Germinal center (tissue), 1 donor: ENCODE measurements at regions not wholly inside any gene's neighbourhood (a gene's known extent, or its start where the extent isn't known, plus 50 kb on each side); places are given as distances from the start of the nearest gene placed in this dataset.
A peak's percentile ranks its signal among the peaks of the same experiment; 100 is the strongest.

Source experiments
- DNase-seq: peaks from one replicate; pipeline ENCODE4 v3.0.0; 2012; ENCODE audit warnings: mixed read lengths, low spot score

DNA sequence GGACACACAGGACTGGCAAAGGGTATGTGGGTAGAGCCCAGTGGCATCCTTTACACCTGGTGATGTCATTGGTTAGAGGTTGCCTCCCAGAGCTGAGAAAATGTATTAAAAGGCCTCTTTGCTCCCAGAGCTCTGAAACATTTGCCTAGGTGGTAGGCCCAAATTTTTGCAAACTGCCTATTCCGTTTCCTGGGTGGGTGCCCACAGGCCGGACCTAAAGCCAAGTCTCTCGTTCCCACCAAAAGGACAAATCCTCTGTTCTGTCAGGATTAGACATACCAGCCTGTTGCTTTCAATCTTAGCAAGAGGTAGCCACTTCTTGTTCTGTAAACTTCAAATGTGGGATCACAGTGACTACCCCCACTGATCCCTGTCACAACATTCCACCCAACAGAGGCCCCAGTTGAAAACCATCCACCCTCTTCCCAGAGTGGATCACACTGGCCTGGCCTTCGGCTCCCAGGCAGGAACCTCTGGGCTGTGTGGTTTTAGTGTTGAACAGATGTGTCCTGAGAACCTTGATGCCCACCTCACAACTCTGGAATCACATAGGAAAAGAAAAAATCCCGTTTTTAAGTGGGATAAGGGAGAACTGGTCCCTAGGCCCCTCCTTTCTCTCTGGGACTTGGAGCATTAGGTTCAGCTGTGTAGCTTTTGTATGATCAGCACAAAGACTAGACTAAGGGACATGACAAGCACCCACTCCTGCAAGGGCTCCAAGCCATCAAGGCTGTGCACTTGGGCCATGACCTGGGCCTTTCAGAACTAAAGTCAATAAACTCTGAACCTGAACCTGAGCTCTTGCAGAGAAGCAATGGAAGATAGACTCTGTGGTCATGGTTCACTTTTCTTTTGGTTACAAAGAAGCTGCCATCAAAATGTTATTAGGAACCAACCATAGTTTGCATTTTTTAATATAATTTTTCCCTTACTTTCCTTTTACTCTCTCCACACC is 211.3 kb downstream of the CYP26B1 start:
- DNase-seq, result no peak

- no peak for DNase-seq
Measured at GRCh38 chr2:71935262-71935848, 212.3 kb downstream of the CYP26B1 start.

- DNase-seq, result no peak
Measured at GRCh38 chr2:71934595-71935261, 212.9 kb downstream of the CYP26B1 start.

DNA sequence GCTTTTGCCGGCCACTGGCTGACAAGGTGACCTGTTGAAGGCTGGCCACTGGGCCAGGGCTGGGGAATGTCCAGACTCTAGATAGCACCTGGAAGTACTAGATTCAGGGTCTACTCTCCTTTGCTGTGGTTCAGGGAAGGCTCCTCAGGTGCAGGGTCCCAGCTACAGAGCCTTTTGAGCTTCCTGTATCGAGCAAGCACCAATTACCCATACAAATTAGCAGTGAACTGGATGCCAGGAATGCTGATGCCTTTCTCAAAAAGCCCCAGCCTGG is 213.4 kb downstream of the CYP26B1 start:
- DNase-seq, result no peak

DNA sequence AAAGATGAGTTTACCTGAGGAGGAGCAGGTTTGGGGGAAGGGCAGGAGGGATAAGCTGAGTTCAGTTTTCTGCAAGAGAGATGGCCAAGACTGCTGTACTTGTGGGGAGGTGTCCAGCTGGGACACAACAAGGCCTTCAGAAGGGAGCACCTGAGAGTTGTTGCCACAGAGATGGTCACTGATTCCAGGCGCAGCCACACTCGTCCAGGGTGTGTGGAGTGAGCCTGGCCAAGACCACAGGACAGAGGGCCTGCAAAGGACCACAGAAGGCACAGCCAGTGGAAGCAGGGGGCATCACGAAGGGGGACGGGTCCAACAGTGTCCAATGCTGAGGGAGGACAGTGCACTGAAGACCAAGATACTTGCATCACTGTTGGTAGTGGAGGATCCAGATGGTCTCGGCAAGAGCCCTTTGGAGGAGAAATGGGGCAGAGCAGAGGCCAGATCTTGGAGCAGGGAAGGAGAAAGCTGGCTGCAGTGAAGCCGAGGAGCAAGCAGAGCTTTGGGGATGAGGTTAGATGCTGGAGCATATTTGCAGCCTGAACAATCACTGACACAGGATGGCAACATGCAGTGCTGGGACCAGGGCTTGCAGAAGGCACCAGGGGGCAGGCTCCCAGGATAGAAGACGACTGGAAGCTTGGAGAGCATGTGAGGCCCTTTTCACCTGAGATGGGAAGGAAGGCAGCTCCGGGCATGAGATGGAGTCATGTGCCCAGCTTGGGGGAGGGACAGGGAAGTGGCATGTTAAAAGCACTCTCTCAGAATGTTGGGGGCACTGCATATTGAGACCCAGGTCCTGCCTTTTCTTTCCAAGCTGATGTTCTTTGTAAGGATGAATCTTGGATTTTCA is 214.0 kb downstream of the CYP26B1 start:
- no peak for DNase-seq

DNA sequence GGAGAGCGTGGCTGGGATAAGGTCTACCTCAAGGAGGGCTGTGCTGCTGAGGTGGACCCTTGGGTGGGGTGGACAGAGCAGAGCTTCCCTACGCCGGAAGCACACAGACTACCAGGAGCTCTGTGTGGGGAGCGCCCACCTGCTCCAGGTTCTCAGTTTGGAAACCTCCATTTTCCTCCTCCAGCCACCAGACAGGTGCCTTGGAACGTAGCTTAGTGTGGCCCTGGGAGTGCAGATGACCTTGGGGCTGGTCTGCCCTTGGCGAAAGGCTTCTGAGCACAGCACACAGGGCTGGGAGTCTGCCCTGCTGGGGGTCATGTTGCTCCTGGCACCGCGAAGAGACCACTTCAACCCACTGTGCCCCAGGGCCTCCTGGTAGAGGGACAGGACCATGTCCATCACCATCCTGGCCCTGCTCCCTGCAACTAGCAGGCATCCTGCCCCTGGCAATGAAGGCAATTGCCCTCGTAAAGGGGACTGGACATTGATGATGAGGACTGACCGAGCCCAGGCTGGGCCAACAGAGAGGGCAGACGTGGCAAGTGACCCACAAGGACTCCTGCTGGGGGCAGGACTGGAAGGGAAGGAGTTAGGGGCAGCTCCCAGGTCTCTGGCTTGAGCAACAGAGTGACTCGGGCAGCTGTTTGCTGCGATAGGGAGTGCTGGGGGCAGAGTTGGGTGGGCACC is 214.7 kb downstream of the CYP26B1 start:
- no peak for DNase-seq

- no peak for DNase-seq
Measured at GRCh38 chr2:71932037-71932779, 215.5 kb downstream of the CYP26B1 start.

DNA sequence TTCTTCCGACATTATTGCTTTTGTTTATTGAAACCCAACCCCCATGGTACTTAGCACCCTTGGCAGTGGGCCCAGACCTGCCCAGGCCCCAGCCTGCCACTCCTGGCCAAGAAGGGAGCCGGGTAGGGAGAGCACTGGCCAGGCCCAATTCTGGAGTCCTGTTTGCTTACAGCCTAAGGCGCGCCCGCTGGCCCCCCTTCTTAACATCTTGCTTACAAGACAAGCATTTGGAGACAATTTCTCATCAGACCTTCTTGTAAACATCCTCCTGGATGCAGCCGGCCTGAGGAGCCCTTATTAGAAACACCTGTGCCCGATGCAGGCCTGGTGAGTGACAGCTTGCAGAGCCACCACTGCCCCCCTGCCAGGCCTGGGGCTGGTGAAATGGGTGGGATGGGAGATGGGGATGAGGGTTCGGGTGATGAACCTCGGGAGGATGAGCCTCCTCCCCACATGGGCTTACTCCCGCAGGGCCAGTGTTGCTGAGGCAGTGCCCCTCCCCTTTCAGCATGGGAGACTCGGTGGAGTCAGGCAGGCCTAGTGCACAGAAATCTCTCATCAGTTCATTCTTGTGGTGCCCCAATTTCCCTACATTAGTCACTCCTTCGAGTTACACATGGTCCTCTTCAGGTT is 217.5 kb downstream of the CYP26B1 start:
- DNase-seq, result no peak

GRCh38 chr2:71929482-71929772 is 218.2 kb downstream of the CYP26B1 start:
- DNase-seq, result no peak

DNA sequence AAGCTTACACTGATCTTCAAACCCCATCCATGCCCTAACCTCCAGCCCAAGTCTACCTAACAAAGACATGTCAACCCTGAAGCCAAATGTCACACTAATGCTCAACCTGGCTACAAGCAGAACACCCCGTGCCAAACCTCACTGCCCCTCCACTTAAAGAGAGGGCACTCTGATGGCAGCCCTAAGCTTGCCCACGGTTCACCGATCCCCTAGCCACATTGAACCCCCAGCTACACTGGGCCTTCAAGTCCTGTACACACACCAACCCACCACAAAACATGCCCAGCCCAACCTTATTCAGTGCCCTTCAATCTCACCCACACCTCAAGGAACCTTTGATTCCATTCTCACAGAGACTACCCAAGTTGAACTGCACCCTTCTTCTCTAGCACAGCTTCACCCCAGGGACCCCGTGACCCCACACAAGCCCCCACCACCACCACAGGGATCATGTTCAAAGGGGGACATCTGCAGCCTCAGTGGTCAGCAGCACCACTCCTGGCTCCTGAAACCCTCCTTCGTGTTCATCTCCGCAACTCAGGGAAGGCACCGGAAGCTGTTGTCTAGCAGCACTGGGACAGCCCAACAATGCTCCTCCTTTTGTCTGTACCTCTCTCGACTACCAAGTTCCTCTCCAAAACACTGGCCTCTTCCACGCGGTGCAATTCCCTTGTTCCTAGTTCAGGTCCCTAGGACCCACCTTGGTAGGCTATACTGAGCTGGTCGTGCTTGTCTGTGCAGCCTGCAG is 218.8 kb downstream of the CYP26B1 start:
- no peak for DNase-seq

- DNase-seq, result no peak
Measured at GRCh38 chr2:71927757-71928715, 219.6 kb downstream of the CYP26B1 start.

DNA sequence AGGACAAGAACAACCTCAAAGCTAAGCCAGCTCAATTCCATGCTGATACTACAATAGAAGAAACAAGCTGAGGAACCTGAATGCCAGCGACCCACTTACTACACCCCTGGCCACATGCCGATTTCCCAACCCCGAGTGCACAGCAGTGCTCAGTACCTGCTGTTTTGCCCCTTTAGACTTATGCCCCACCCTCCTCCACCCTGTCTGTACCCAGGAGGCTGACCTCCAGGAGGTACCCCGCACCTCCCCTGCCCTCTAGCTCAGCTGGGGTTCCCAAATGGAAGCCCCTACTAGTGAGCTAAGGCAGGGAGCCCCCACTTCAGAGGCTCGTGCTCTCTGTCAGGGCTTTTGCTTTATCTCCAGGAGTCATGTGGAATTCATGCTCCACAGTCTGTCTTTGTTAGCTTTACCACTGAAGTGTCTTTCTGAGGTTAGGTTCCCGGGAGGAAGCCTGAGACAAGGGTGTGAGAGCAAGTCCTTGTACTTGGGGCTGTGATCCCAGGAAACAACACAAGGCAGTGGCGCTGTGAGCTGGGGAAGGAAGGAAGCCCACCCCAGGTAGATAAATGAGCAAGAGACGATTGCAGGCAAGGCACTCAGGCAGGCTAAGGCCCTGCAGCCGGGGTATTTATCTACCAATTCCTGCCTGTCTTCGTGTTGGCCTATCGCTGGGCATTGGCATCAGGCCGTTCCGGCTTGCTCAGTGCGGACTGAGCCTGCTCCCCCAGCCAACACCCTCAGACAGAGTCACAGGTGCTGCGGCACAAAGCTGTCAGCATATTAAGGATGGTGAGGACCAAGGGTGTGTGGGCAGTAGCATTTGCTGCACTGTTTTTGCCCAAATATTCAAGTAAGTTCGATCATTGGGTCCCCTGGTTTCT is 220.5 kb downstream of the CYP26B1 start:
- DNase-seq, result no peak

- DNase-seq, result no peak
Measured at GRCh38 chr2:71926089-71926447, 221.6 kb downstream of the CYP26B1 start.

GRCh38 chr2:71925268-71926088 is 222.2 kb downstream of the CYP26B1 start:
- DNase-seq, result no peak

DNA sequence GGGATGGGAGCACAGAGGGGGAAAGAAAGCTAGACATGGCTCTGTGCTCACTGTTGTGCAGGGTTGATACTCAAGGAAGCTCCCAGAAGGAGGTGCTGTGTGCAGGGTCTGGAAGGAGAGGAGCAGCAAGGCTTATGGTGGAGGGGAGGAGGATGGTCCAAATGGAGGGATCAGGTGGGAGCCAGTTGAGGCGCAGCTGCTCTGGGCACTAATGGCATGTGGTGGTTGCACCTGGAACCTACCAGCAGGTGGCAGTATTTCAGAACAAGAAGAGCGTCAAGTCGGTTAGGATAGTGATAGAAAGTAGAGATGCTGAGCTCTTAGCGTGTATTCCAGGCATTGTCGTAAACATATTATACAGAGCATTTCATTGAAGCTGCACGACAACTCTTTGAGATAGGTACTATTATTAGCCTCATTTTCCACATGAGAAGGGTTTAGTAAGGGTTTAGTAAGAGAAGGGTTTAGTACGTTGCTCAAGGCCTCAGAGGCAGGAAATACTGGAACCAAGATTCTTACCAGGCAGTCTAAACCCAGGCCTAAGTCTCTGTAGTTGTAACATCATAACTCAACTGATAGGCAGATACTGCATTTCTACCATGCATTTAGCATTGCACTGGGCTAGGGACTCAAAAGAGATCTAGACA is 223.7 kb downstream of the CYP26B1 start:
- peak; percentile 66 for DNase-seq

GRCh38 chr2:71923143-71923525 is 224.5 kb downstream of the CYP26B1 start:
- no peak for DNase-seq
